SK-MEL-5 (cell line): ENCODE measurements at regions not wholly inside any gene's neighbourhood (a gene's known extent, or its start where the extent isn't known, plus 50 kb on each side); places are given as distances from the start of the nearest gene placed in this dataset.

ENCODE experiments used
- DNase-seq: peaks from one replicate; pipeline ENCODE4 v3.0.0-alpha.2; 2016; ENCODE audit warnings: low read depth, low spot score
- in situ Hi-C: cut with HindIII; loops from 2 replicates; pipeline ENCODE4 v1.10.0; 2016; ENCODE audit warnings: low sequenced_read_pairs, high pct_unique_total_duplicates, low pct_unique_long_range_greater_than_20kb

- in situ Hi-C loops = no loop called here
- no peak for DNase-seq
Measured at GRCh38 chr5:107242411-107243219, 428.1 kb downstream of the EFNA5 start.

- no peak for DNase-seq
- in situ Hi-C loops = no loop called here
Measured at GRCh38 chr5:107241841-107242240, 428.9 kb downstream of the EFNA5 start.

GRCh38 chr5:107235167-107235566 is 435.6 kb downstream of the EFNA5 start:
- no peak for DNase-seq
- in situ Hi-C loops = no loop called here

- in situ Hi-C loops = no loop called here
- no peak for DNase-seq
Measured at GRCh38 chr5:107232788-107233187, 437.9 kb downstream of the EFNA5 start.

DNA sequence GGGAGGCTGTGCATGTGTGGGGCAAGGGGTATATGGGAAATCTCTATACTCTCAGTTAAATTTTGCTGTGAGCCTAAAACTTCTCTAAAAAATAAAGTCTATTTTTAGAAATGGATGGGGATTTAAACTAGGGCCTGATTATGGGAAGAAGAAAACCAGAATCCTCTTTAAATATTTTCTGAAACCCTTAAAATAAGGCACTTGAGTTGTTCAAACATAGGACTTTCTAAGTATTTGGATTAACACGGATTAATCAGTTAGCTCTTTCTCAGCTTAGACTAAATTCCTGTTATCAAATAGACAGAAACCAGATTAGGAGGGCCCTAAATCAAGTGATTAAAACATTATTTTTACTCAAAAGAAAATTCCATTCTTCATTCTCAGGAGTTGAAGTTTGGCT is 438.4 kb downstream of the EFNA5 start:
- in situ Hi-C loops = no loop called here
- no peak for DNase-seq

DNA sequence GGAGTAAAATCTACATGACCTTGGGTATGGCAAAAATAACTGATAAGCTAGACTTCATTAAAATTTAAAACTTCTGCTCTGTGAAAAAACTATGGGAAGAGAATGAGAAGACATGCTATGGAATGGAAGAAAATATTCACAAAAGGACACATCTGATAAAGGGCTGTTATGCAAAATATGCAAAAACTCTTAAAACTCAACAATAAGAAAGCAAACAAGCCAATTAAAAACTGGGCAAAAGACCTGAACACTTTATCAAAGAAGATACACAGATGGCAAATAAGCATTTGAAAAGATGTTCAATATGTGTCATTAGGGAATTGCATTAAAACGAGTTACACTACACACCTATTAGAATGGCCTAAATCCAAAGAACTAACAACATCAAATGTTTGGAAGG is 439.5 kb downstream of the EFNA5 start:
- no peak for DNase-seq
- in situ Hi-C loops = no loop called here

DNA sequence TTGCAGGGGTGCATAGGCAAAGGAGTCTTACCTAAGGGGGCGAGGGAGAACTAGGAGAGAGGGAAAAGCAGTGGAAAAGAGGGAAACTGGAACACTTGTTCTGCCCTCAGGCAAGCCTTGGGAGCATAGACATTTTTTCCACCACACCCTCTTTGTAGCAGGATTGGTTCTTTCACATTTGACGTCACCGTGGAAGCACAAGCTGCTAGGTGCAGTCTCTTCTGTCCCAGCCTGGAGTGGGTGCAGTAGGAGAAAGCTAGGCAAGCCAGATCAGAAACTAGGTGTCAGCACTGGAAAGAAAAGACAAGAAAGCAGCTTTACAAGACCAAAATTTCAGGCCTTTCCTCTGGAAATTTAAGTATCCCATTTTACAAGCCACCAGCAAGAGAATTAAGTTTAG is 440.4 kb downstream of the EFNA5 start:
- DNase-seq = no peak
- in situ Hi-C loops = no loop called here

GRCh38 chr5:107228226-107228625 is 442.5 kb downstream of the EFNA5 start:
- no peak for DNase-seq
- in situ Hi-C loops = no loop called here

- no peak for DNase-seq
- in situ Hi-C loops = no loop called here
Measured at GRCh38 chr5:107224272-107224671, 446.5 kb downstream of the EFNA5 start.

DNA sequence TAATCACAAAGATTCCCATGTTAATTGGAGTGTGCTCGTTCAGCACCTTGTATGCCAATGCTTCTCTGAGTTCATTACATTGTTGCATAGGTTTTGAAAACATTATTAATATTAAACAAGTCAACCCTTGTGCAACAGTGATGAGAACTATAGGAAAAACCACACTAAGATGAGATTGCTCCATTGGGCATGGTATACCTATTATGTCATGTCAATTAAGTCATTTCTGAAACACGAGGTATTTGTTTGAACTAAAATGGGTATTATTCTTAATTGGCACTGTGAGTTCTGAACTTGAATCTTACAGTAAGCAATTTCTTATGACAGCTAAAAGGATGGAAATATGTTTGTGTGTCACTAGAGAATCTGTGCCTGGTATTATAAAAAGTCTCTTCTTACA is 447.7 kb downstream of the EFNA5 start:
- DNase-seq = no peak
- in situ Hi-C loops = no loop called here

- in situ Hi-C loops = no loop called here
- no peak for DNase-seq
Measured at GRCh38 chr5:107219993-107220392, 450.7 kb downstream of the EFNA5 start.

- peak; percentile 32 for DNase-seq
- in situ Hi-C loops = no loop called here
Measured at GRCh38 chr5:107218457-107219193, 452.1 kb downstream of the EFNA5 start.

DNA sequence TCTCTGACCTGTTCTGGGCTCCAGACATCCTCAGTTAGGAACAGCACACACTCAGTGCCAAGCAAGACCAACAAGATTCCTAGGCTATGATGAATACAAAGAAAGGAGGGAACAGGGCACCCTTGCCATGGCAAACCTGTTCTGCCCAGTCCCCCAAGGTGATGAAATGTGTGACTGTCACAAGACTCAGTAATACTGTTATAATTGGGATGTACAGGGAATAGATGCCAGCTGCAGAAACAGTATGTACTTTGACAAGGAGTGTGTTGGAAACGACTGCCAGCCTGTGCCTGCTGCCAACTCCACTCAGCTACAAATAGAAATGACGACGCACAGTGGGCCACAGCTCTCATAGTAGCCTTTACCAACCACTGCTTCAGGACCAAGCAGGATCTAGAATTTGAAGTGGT is 453.0 kb downstream of the EFNA5 start:
- in situ Hi-C loops = no loop called here
- no peak for DNase-seq

- no peak for DNase-seq
- in situ Hi-C loops = no loop called here
Measured at GRCh38 chr5:107216587-107216986, 454.1 kb downstream of the EFNA5 start.

GRCh38 chr5:107215611-107216010 is 455.1 kb downstream of the EFNA5 start:
- in situ Hi-C loops = no loop called here
- no peak for DNase-seq

GRCh38 chr5:107213025-107213424 is 457.7 kb downstream of the EFNA5 start:
- in situ Hi-C loops = no loop called here
- peak; percentile 6 for DNase-seq

GRCh38 chr5:107211630-107212029 is 459.1 kb downstream of the EFNA5 start:
- DNase-seq = no peak
- in situ Hi-C loops = no loop called here

DNA sequence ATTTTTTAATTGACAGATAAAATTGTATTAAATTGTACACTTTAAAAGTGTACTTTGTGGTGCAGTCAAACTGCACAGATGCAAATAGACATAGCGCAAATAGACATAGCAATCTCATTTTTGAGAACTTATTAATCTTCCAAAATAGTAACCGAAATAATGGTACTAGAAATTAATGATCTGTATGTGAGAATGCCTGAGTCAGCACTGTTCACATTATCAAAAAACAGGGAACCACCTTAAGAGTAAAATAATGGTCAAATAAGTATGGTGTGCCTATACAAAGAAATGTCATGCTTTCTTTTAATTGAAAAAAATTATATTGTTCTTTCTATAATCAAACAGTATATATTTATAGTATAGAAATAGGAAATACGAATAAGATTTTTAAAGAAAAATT is 461.9 kb downstream of the EFNA5 start:
- no peak for DNase-seq
- in situ Hi-C loops = no loop called here

- in situ Hi-C loops = no loop called here
- no peak for DNase-seq
Measured at GRCh38 chr5:107204413-107204812, 466.3 kb downstream of the EFNA5 start.
